GM21515 (cell line): ENCODE measurements at regions not wholly inside any gene's neighbourhood (a gene's known extent, or its start where the extent isn't known, plus 50 kb on each side); places are given as distances from the start of the nearest gene placed in this dataset.

Source experiments
- ATAC-seq: cut with Tn5 transposase; IDR thresholded peaks from one replicate; pipeline ENCODE4 v1.9.1; 2021; ENCODE audit not compliant: unreplicated experiment

DNA sequence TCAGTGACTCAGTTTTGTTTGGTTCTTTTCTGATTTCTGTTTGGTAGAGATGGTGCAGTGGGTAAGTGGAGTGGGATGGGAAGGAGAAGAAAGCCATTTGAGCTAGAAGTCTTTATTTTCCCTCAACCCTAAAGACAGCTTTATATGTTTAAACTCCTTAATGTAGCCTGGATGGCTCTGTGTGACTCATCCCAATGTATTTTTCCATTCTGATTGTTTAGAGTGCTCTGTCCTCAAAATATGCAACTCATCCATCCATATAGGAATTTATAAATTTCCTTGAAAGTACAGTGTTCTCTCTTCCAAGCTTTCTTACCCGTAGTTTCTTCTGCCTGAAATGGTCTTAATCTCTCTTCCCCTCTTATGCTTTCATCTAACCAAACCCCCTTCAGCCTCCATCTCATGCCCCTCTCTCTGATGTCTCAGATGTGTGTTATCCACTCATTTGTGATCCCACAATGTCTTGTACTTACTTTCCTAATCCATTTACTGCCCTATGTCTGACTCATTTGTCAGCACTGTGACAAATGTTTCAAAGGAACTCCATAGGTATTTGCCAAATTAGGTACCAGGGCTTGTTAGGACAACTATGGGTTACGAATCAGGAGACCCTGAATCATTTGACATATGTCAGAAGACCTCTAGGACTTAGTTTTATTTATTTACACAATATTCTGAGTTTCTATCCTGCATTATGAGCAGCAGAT, 217.5 kb upstream of the SGCD start:
- no peak for ATAC-seq

DNA sequence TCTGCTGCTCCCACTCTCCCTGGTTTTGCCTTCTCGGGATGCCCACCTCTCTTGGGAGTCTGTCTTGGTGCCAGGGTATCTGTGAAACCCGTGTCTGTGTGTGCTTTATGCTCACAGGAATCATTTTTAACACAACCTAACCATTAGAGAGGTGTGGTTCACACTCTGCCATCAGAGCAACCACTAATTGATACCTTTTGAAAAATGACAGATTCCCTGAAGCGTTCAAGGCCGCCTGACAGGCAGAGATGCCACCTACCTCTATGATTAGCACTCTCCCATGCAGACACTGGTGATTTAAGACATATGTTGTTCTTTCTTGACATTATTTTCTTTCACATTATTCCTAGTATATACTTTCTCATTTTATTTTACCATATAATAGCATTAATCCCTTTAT, 207.3 kb upstream of the SGCD start:
- ATAC-seq, result no peak

DNA sequence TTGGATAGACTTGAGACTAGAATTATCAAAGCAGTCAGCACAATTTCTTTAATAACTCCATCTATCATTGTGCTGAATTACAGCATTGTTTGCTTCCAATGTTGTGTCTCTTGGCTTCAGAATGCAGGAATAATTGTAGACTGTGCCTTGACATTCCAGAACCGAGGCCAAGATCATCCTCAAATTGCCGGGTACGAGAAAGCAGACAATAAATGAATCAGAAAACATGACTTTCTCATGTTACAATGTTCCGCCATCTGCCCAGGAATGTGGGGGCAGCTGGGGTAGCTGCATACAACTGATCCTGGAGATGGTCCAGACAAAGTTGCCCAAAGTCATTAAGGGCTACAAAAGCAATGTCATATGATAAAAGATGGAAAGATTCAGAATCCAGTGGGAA, 206.2 kb upstream of the SGCD start:
- ATAC-seq, result no peak

DNA sequence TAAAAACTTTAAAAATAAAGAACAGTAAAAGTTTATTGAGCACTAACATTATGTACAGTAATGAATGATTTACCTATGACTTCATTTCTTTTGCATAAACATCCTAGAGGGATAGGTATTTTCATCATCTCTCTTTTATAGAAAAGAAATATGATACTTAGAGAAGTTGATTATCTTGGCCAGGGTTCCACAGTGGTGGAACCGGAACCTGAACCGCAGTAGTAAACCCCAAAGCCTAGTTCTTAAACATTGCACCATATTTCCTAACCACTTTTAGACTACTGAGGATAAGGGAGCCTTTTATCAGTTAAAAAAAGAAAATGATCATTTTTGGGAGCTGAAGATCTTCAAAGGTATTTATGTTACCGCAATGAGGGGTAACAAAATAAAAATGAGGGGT, 205.7 kb upstream of the SGCD start:
- no peak for ATAC-seq

DNA sequence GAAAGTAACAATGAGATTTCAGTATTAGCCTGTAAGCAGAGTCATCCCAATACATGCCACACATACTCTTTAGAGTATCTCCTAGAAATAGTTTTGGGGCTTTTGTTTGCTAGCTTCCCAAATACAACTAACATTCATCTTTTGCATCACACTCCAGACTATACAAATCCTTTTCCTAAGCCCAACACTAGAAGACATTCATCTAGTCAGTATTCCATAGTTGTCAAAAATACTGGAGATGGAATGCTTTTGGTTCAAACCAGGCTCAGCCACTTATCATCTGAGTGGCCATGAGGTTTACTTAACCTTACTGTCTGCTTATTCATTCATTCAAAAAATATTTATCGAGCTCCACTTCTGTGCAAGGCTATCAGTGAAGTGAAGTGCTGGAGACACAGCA, 205.1 kb upstream of the SGCD start:
- ATAC-seq, result no peak

DNA sequence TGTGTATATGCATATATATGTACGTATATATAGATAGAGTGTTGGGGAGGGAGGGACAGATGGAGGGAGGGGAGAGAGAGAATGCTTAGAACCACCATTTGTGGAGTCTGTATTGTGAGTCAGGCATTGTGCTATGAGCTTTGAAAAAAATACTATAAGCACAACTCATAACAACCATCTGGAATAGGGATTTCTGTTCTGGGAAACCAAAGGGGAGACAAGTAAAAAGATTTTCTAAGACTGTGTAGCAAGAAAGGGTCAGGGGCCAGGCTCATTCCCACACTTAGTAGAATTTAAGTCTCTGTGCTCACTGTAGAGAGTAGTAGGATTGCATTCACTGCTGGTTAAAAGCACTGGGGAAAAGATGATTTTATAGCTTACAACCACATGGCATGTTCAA, 202.3 kb upstream of the SGCD start:
- ATAC-seq, result no peak

DNA sequence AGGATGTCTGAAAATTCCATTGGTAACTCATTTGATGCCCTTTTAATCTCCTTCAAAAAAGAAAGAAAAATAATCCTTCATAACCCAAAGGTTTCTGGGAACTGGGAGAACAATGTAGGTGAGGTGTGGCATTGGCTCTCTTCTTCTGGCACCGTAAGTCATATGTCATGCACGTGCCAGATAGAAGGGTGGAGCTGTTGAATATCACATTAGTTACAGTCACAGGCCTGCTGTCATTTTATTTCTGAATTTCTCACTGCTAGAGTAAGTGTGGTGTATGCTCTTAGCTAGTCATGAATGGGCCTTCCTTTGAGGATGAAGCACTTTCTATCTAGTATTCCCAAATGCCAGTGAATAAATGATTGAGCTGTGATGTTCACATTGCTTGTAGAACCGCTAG, 201.8 kb upstream of the SGCD start:
- ATAC-seq, result no peak

DNA sequence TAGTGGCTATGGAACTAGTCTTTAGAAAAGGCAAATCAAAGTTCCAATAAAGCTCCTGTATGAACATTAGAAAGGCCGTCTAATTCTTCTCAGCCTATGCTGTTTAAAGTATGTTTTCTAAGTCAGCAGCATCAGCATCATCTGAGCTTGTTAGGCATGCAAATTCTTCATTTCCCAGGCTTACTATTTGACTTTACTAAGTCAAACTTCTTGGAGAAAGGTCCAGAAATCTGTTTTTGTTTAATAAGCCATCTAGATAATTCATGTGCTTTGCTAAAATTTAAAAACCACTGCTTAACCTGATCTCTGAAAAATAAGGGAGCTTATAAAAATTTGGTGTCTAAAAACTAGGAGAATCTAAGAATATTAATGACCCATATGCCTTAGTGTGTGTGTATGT, 200.2 kb upstream of the SGCD start:
- no peak for ATAC-seq

DNA sequence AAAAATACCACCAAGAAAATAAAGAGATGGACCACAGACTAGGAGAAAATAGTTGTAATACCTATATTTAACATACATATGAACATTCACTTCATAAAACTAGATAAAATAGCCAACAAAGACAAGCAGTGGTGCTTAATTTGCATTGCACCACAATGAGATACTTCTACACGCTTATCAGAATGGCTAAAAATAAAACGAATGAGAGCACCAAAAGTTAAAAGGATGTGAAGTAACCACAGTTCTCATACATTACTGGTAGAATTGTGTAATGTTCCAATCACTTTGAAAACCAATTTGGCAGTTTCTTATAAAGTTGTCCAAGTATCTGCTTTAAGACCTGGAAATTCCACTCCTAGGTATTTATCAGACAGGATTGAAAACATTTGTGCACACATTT, 198.9 kb upstream of the SGCD start:
- peak; percentile 57 for ATAC-seq

DNA sequence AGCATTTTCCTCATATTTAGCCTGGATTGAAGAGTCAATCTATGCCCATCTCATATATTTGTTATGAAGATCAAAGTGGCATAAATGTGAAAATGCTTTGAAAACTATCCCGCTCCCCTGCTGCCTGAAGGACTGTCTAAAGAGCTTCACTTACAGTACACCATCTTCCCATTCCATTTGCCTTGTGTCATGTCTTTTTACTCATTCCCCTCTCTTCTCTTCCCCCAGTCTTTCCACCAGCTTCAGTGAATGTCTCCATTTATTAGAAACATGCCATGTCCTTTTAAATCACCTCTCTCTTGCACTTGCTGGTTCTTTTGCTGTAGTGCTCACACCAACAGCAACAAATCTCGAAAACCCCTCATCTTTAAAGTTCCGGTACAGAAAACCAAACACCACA, 192.7 kb upstream of the SGCD start:
- ATAC-seq, result no peak

DNA sequence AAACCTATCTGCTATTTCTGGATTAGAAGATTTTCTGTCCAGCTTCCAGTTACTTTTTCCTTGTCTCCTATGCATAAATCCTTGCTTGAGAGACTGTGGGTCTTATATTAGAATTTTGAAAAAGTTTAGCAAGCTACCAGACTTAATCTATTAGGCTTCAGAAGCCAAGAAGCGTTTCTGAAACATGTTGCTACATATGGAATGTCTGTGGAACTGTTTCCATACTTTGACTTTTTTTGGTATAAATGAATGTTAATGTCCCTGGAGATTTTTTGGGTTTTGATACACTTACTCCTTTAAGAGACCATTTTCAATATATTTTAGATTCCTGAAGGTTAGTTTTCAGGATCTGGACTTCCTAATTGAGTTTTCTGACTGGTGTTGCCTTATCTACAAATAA, 191.4 kb upstream of the SGCD start:
- no peak for ATAC-seq

DNA sequence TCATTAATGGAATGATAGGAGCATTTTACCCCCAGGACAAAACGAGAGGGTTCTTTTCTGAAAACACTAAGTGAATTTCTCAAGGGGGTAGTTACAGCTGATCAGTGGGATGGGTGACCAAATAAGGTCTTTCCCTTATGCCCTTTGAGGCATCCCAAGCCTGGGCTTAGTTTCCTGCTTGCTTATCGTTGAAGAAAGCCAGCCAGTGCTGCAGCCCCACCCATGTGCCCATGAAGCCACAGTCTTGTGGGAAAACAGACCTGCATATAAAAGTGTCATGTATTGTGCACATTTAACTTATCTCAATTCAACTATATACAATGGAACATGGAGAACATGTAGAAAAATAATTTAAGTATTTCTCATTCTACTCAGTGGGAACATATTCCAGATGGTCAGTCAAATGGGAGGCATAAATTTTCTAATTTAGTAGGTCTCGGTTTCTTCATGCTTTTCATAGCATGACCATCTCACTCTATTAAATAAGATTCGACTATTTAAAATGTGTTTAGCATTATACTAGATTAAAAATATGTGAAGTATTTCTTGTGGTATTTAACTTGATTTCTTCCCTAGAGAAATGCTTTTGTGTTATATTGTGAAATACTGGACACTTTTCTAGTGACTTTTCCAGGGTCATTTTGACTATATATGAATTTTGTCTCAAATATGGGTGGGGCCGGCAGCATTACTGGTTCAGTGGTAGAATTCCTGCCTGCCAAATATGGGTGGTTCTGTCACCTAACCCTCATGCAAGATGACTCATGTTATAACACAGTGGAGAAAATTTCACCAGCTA, 189.7 kb upstream of the SGCD start:
- ATAC-seq, result no peak

DNA sequence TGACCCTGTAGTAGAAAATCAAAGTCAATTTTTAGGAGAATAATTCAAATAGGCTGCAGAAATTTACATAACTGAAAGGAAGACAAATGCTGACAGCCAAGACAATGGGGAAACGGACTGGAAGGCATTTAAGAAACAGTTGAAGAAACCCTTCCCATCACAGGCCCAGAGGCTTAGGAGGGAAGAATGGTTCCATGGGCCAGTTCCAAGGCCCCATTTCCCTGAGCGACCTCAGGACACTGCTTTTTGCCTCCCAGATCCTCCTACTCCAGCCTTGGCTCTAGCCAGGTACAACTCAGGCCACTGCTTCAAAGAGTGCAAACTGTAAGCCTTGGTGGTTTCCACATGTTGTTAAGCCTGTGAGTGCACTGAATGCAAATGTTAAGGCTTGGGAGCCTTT, 184.1 kb upstream of the SGCD start:
- no peak for ATAC-seq

DNA sequence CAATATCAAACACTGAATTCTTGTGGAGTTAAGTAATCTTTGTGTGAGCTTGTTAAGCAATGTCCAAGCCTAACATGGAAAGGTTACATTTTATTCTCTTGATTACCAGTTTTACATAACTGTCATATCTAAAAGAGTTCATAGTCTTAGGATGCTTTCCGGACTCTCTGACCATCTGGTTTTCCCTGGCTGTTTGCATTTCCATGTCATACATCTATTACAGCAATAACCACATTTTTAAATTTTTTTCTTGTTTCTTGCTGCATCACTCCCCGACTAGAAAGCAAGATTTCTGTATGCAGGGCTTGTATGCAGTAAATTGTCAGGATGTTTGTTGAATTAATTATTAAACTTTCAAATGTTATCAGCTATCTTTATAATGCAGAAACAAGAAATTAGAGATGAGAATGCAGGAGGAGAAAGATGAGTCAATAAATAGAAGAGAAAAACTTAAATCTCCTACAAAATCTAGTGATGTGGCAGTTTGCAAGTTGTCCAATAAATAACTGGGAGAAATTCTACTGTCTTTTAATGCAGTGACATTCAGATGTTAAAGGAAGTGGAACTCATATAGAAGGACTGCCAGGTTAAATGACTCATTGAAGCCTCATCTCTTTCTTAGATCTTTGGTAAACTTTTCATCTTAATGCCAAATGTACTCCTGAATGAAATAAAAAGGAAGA, 179.6 kb upstream of the SGCD start:
- no peak for ATAC-seq

DNA sequence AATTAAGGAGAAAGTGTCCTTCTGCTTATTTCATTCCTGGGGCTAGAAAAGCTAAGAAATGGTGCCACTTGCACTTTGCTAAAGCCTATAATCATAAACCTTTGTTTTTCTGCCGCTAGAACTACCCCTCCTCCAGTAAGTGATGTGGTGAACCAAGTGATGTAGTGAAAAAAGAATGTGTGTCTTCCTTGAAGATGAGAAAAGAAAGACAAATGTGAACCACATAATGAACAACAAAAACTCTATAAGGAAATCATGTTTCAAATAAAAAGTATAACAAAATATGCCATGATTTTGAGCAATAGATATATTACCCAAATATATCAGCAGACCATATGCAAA, 179.0 kb upstream of the SGCD start:
- no peak for ATAC-seq

DNA sequence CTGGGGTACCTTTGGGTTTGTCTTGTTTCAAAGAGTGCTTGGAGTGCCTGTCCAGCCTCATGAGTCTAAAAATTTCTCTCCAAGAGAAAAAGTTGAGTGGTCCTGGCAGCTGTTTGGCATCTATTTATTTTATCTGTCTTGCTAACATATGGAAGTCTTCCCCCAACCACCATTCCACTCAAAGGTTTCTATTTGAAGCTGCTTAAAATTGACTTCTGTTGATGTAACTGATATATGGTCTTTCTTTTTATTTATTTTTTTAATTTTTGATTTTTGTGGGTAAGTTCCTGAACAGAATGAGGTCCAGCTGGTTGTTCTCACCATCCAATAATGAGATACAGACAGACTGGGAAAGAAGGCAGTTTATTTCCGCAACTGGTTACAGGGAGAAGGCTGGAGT, 178.7 kb upstream of the SGCD start:
- no peak for ATAC-seq

DNA sequence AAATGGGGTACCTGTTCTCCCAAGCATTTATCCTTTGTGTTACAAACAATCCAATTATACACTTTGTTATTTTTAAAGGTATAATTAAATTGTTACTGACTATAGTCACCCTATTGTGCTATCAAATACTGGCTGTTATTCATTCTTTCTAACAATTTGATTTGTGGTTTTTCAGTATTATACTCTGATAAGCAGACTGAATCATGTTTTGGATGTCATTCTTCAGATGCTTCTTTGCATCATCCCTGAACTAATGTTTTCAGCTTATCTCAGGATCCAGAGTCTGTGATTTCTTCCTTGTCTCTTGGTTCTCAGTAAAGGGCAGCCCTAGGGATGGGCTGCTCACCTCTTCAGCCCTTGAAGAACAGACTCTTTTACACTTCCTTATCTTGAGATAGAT, 177.8 kb upstream of the SGCD start:
- ATAC-seq, result no peak

DNA sequence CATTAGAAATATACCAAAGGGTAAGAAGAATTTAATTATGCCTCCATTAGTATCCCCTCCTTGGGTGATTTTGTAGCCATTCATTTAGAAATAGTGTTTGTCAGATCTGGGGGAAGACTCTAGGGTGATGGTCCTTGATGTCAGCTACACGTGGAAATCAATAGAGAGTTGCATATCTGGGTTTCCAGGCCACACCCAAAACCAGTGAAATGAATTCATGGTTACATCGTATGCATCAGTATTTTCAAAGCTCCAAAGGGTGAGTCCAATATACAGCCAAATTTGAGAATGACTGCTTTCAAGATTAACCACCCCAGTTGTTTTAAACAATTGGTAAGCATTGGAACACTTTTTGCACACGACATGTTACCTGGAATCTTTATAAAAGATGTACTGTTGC, 173.4 kb upstream of the SGCD start:
- no peak for ATAC-seq

DNA sequence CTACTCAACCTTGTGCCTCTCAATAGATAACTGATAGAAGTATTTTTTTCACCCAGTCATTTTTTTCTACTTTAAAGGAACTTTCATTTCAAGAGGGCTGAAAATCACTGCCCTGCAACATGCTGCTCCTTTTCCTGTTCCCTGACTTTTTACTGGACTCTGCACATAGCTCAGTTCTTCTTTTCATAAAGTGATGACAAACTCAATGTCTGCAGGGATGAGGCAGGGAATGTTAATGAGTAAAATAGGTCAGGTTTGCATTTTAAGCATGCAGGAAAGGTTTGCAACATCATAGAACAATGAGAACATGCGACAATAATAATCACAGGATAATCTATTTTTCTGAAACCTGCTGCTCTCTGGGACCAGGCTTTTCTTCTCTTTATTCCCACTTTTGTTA, 172.2 kb upstream of the SGCD start:
- ATAC-seq, result no peak

DNA sequence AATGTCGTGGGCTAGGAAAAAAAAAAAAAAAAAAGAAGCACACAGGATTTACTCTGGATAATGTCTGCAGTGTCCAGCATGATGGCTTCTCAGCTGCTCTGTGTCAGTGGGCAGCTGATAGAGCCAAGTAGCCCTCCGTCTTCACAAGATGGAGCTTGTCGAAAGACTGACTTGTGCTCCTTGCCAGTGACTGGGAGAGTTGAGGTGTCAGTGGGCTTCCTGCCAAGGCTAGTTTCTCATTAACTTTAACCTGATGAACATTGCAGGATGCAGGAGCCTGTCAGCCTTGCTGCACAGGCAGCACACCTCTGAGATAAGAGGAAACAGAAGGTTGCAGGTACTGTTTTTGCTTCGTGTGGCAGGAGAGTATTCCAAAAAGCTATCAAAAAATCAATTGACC, 171.4 kb upstream of the SGCD start:
- ATAC-seq, result no peak

DNA sequence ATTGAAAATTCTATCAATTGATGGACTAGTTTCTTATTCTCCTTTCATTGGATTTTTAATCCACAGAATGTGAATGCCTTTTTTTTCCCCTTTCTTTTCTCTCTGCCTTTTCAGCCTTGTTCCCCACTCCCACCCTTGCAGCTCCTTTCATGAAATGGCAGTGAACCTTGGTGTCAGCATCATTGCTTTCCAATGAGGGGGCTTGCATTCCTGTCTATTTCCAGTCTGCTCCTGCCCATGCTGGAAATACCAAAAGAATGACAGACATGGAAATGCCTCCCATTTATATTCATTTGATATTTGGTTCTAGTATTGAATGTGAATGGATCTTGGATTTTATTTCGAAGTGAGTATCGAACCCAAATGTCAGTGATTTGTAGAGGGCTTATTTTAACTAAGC, 162.7 kb upstream of the SGCD start:
- no peak for ATAC-seq

DNA sequence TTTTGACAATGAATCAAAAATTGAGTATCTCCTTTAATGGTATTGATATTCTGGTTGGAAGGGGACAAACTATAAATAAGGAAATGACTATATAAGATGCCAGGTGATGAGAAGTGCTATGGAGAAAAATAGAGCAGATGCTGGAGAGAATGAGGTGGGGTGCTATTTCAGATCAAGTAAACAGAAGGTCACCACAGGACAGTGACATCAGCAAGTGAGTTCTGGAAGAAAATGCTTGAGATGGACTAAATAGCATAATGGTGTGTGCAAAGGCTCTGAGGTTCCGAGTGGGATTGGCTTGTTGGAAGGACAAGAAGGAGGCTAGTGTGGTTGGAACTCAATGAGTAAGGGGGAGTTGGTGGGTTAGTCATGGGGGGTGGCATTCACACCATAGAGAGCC, 157.5 kb upstream of the SGCD start:
- ATAC-seq, result no peak
